ENCODE measurements at regions not wholly inside any gene's neighbourhood (a gene's known extent, or its start where the extent isn't known, plus 50 kb on each side); places are given as distances from the start of the nearest gene placed in this dataset.
"Not testable (repeated sequence)": the region's sequence is repeated elsewhere in the genome, so short reads cannot be mapped to it uniquely, and the experiment has no call there.

DNA sequence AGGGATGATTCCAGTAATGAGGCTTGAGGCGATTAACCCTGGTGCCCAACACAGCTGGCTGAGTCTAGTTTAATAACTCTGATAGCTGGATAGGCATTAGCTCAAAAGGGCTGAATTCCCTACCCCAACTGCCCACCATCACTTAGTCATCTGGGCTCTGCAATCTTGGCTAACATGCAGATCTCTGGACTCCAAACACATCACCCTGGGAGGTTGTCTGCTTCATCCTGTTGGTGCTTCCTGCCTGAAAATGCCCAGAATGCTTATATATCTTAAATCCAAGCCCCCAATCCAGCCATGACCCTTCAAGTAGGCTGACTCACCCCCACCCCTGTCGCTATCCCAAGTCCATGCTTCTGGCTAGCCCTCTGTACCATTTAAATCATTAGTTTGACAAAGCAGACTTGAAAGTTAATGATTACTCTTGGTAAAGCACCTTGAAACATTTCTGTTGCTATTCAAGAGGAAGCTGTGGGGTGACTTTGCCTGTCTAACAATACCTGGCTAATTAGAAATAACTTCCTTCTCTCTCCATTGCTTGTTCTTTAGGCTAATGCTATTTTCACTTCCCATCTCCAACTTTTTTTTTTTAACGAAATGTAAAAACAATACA is 107.0 kb upstream of the RORA start:
- no peak for DNase-seq (ENCODE audit: low spot score)

- DNase-seq (ENCODE audit: low spot score): not testable (repeated sequence)
These were observed 105.6 kb upstream of the RORA start for GRCh38 chr15:61334714-61335113.

- DNase-seq (ENCODE audit: low spot score): no peak
These were observed 101.9 kb upstream of the RORA start for GRCh38 chr15:61331019-61331418.

GRCh38 chr15:61327019-61327631 is 98.0 kb upstream of the RORA start:
- DNase-seq (ENCODE audit: low spot score): no peak

DNA sequence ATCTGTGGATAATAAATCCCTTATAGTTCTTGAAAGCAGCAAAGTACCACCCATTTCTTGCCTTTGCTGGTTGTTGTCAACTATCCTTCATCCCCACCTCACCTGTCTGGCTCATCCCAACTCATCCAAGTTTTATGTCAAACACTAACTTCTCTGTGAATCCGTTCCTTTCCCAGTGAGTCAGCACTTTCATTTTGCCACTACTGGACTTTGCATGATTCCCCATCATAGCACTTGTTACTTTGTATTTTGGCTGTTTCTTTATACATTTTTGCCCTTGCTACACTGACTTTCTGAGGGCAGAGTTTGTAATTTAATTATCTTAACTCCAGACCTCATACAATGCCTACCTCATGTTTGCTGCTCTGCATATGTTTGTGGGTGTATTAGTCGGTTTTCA is 90.8 kb upstream of the RORA start:
- DNase-seq (ENCODE audit: low spot score): no peak

- DNase-seq (ENCODE audit: low spot score): no peak
These were observed 89.9 kb upstream of the RORA start for GRCh38 chr15:61318802-61319525.

- peak; percentile 8 for DNase-seq (ENCODE audit: low spot score)
These were observed 89.2 kb upstream of the RORA start for GRCh38 chr15:61318301-61318700.

DNA sequence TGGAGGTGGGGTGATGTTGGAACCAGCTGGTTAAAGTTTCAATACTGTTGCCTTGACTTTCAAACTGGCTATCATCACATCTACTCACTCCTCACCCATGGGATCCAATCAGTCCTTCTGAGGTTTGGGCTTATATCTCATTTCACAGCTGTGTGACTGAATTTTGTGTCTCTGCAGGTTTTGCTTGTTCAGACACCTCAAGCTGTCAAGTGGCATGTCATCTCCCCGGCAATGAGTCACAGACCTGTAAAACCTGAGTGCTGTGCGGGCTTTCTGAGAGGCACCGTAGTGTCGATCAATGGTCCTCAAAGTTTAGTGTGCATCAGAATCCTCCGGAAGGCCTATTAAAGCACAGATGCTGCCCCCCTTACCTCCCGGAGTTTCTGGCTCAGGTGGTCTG is 86.4 kb upstream of the RORA start:
- DNase-seq (ENCODE audit: low spot score): no peak

- no peak for DNase-seq (ENCODE audit: low spot score)
These were observed 85.3 kb upstream of the RORA start for GRCh38 chr15:61314427-61314826.

GRCh38 chr15:61309617-61310016 is 80.5 kb upstream of the RORA start:
- no peak for DNase-seq (ENCODE audit: low spot score)

GRCh38 chr15:61309031-61309511 is 80.0 kb upstream of the RORA start:
- no peak for DNase-seq (ENCODE audit: low spot score)

- no peak for DNase-seq (ENCODE audit: low spot score)
These were observed 79.3 kb upstream of the RORA start for GRCh38 chr15:61308437-61308836.

- DNase-seq (ENCODE audit: low spot score): no peak
These were observed 78.4 kb upstream of the RORA start for GRCh38 chr15:61307474-61307873.

GRCh38 chr15:61301701-61302100 is 72.6 kb upstream of the RORA start:
- DNase-seq (ENCODE audit: low spot score): no peak

- DNase-seq (ENCODE audit: low spot score): no peak
These were observed 70.1 kb upstream of the RORA start for GRCh38 chr15:61299075-61299763.

DNA sequence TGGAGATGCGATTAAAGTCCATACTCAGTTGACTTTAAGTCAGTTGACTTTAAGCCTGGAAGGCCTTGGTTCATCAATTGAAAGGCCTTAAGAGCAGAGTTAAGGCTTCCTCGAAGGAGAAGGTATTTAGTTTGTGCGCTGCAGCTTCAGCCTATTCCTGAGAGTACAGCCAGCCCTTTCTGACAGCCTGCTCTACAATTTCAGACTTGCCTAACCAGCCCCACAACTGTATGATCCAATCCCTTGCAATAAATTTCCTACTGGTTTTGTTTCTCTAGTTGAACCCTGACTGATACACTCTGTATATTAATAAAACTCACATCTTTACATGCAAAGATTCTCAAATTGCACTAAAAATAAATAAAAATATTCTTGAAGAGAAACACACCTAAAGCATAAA is 66.1 kb upstream of the RORA start:
- DNase-seq (ENCODE audit: low spot score): no peak

DNA sequence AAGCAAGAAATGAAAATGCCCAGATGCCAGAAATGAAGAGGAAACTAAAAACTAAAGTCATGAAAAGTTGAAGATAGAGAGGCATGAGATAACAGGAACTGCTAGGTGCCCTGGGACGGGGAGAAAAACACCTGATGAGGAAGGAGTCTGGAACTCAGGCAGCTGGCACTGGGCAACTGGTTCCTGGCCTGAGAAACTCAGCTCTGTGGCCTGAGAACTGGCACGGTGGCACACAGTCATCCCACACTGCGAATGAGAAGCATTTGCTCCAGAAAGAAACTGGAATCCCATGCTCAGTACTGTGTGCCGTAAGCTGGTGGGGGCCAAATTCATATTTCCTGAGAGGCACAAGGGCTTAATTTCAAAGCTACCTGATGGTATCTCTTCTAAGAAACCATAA is 53.6 kb upstream of the RORA start:
- no peak for DNase-seq (ENCODE audit: low spot score)

- no peak for DNase-seq (ENCODE audit: low spot score)
These were observed 52.2 kb upstream of the RORA start for GRCh38 chr15:61281328-61281727.
